ENCODE measurements at regions not wholly inside any gene's neighbourhood (a gene's known extent, or its start where the extent isn't known, plus 50 kb on each side); places are given as distances from the start of the nearest gene placed in this dataset.
"Not testable (repeated sequence)": the region's sequence is repeated elsewhere in the genome, so short reads cannot be mapped to it uniquely, and the experiment has no call there.

DNA sequence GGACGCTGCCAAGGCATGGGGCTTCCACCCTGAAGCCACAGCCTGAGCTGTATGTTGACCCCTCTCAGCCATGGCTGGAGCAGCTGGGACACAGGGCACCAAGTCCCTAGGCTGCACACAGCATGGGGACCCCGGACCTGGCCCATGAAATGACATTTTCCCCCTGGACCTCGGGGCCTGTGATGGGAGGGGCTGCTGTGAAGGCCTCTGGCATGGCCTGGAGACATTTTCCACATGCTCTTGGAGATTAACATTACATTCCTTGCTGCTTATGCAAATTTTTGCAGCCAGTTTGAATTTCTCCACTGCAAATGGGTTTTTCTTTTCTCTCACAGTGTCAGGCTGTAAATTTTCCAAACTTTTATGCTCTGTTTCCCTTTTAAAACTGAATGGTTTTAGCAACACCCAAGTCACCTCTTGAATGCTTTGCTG is 463.6 kb downstream of the ZWINT start:
- no peak for FAIRE-seq

- no peak for FAIRE-seq
These were observed 468.8 kb downstream of the ZWINT start for GRCh38 chr10:55892276-55892675.

- no peak for FAIRE-seq
These were observed 479.5 kb downstream of the ZWINT start for GRCh38 chr10:55881588-55881987.

GRCh38 chr10:55873485-55873884 is 487.6 kb downstream of the ZWINT start:
- FAIRE-seq = no peak

DNA sequence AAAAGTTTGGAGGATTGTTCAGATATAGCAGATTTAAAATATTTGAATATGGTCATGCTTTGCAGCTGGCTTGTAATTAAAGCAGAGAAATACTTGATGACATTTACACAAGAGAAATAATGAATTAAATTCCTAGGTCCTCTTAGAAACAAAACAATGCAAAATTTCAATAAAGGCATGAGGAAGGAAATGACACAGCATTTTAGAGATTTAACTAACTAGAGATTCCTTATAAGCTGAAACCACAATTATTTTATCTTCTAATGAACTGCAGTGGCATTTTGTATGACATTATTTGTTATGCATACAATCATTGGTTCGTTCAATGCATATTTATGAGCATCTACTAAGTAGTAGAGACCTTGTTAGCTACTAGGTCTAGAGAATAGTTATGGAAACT is 490.9 kb downstream of the ZWINT start:
- no peak for FAIRE-seq

DNA sequence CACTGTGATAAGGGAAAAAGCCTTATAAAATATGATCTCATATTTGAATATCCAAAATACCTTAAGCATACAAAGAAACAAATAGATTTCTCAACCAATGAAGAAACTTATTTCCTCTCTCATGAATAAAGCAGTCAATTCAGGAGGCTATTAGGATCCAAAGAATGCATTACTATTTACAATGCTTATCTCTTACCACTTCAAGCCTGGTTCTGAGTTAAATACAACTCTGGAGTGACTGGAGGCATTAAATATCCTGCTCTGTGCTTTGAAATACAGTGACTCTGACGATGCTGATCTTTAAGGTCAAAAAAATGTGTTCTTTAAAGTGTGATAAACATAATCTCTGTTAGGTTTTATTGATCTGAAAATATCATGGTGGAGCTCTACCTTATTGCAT is 493.2 kb downstream of the ZWINT start:
- FAIRE-seq = no peak

- FAIRE-seq = no peak
These were observed 502.3 kb downstream of the ZWINT start for GRCh38 chr10:55858730-55859129.

DNA sequence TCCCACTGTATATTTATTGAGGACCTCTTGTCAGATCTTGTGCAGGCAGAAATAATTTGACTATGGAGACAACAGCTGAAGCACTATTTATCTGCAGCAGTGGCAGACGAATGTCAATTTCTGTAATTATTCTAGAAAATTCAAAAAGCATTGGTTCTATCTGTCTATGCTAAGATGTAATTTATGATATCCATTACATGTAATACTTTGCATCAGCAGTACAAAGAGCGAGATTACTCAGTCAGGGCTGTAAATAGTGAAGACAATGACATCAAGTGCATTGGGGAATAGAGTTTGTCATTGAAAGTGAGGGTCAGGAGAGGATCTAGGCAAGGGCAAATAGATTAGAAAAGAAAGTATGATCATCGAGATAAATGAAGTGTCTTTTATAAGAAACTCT is 508.2 kb downstream of the ZWINT start:
- FAIRE-seq = no peak

DNA sequence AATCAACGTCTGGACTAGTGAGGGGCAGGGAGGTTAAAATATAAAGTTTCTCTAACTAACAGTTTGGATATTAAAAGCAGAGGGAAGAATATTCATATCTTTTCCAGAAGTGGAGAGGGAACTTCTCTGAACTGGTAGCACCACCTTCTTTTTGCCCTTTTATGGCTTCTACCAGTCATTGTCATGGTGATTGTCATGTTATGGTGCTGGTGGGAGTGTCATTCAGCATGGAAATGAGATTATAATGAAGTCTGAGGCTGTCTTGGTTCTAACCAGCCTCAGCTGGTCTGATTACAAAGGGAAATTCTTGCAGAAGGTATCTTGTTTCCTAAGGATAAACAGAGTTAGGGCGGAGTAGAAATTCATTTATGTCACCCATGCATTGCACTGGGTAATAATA is 523.8 kb downstream of the ZWINT start:
- FAIRE-seq = no peak

DNA sequence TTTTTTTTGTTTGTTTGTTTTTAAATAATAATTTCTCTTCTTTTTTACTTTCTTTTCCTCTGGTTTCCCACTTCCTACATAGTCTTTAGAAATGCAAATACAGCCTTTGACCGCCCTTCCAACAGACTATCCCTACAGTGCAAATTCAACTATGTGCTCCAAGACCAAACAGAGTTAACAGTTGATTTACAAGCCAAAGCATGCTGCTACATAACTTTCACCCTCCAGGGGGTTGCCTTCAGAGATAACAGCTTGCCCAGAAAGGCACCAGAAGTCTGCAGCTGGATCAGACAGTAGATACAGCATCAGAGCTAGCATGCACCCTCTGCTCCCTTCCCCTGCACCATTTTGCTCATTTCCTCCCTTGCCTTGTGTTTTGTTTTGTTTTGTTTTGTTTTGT is 539.0 kb downstream of the ZWINT start:
- FAIRE-seq = no peak

DNA sequence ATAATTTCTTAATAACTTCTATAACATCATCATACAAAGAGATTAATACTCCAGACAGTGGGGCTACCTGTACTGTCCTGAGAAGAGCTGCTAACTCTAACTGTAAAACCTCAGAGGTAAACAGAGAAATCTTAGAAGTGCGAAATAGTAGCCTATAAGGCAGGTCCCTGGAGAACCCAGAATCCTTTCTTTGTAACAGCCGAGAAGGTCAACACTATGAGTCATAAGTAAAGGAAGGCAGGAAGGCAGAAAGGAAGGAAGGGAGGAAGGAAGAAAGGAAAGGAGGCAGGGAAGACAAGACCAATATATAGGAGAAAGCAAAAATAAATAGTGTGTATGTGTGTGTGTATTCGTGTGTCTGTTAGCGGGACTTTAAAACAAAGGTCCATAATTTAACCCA is 540.6 kb downstream of the ZWINT start:
- FAIRE-seq = no peak

DNA sequence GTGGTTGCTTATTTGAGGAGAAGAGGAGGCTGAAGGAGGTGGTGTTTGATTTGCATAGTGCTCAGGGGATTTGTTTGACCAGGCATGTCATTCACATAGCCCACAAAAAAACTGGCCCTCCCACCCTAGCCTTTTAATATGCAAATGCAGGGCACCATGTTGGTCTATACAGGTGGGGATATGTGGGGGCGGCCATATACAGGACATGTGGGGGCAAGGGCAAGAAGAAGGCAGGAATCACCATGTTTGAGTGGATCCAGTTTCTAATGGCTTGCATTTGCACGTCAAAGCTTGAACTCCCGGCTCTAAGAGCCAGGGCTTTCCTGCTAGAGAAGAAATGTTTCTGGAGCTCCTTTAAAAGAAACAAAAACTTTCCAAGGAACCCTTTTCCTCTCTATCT is 541.0 kb downstream of the ZWINT start:
- FAIRE-seq = no peak

- FAIRE-seq = no peak
These were observed 547.4 kb downstream of the ZWINT start for GRCh38 chr10:55813451-55814170.

- no peak for FAIRE-seq
These were observed 558.0 kb downstream of the ZWINT start for GRCh38 chr10:55803055-55803454.

GRCh38 chr10:55801353-55801661 is 559.8 kb downstream of the ZWINT start:
- no peak for FAIRE-seq

DNA sequence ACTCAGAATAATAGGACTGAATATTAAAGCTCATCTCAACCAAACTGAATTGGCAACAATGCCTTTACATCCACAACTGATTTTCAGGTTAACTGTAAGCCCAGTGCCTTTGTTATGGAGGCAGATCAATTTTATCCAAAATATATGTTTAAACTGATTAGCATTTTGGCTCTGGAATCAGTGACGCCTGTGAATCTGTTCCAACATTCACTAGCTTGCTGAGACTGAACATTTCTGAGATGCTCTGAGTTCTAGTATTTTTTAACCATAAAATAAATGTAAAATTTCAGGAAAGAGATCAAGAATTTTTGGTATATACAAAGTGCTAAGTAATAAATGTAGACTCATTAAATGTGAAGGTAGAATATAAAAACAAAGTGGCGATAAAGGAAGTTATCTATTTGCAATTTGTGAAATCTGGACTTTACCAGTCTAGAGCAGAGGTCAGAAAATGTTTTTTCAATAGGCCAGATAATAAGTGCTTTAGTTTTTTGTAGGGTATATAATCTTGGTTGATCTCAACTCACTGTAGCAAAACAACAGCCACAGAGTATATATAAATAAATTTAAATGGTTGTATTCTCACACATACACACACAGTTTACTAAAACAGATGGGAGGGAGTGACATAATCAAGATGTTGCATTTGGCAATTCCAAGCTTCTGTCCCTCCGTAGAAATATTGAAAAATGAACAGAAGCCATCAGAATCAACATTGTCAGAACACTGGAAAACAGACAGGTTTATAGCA is 560.3 kb downstream of the ZWINT start:
- no peak for FAIRE-seq

GRCh38 chr10:55793024-55793423 is 568.0 kb downstream of the ZWINT start:
- FAIRE-seq = no peak

GRCh38 chr10:55790276-55790675 is 570.8 kb downstream of the ZWINT start:
- not testable (repeated sequence) for FAIRE-seq

GRCh38 chr10:55786461-55787050 is 574.5 kb downstream of the ZWINT start:
- FAIRE-seq = no peak

GRCh38 chr10:55782181-55782580 is 578.9 kb downstream of the ZWINT start:
- no peak for FAIRE-seq

DNA sequence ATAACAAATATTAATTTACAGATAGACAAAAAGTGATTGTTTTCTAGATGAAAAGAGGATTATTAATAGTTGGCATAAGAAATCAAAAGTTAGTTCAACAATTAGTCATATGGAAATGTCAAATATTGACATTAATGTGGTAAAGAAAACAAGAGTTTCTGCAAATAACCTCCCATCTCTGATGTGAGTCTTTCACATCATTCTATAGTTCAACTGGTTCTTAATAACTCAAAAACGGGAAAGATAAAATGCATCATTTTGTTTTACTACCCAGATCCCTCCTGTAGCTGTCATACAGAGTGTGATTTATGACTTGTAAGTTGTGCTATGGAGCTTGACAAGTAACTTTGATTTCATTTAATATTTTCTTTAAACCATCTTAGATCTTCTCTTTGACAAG is 594.8 kb downstream of the ZWINT start:
- FAIRE-seq = no peak

DNA sequence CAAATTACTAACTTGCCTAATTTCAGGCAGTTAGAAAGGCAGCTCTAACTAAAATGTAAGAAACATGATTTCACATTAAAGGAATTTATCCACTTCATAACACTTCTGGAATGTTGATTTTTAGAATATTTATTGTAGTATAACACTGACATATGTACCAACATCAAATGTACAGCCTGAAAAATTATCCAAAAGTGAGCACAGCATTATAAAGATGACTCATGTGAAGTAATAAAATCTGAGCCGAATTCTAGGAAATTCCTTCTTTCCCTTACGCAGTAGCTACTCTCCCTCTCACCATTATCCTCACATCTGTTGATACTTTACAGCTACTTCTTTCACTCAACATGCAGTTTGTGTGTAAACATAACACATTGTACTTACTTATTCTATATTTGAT is 610.6 kb downstream of the ZWINT start:
- no peak for FAIRE-seq

GRCh38 chr10:55747244-55747643 is 613.8 kb downstream of the ZWINT start:
- FAIRE-seq = no peak

DNA sequence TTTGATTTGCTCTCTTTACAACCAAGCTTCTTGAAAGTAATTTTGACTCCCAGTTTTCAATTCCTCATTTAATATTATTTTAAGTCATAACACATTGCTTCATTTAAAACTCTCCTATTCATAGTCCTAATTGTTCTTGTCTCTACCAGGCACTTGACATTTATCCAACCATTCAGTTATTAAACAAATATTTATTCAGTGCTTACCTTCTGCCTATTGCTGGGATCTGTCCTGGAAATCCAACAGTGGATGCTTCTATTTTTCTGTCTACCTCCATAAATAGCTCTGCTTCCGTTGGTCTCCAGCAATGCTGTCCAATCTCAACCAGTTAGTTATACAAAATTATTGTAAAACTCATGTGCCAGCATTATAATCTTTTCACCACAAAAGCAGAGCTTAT is 615.1 kb downstream of the ZWINT start:
- FAIRE-seq = no peak

Measured in A204.1 (cell line).